Endodermal cell (in vitro differentiated cells): ENCODE measurements at regions not wholly inside any gene's neighbourhood (a gene's known extent, or its start where the extent isn't known, plus 50 kb on each side); places are given as distances from the start of the nearest gene placed in this dataset.
"Not testable (repeated sequence)": the region's sequence is repeated elsewhere in the genome, so short reads cannot be mapped to it uniquely, and the experiment has no call there.

Experiments
- DNase-seq: peaks from one replicate; pipeline ENCODE4 v3.0.0-alpha.2; 2017
- H3K27ac ChIP-seq: 2 replicates; pipeline ENCODE4 v1.5.1; 2013; ENCODE audit warnings: mild to moderate bottlenecking, low read depth, low read length, moderate library complexity
- H3K27me3 ChIP-seq: 2 replicates; pipeline ENCODE4 v1.6.1; 2013; ENCODE audit warnings: mild to moderate bottlenecking, low read length, moderate library complexity; ENCODE audit not compliant: insufficient read depth, control insufficient read depth, poor library complexity, severe bottlenecking
- H3K36me3 ChIP-seq: 2 replicates; pipeline ENCODE4 v1.7.0; 2013; ENCODE audit warnings: mild to moderate bottlenecking, low read length, moderate library complexity; ENCODE audit not compliant: control insufficient read depth, insufficient read depth
- H3K4me1 ChIP-seq: one replicate; pipeline ENCODE4 v1.7.0; 2013; ENCODE audit warnings: low read length; ENCODE audit not compliant: control insufficient read depth, insufficient read depth
- H3K4me3 ChIP-seq: 2 replicates; pipeline ENCODE4 v1.5.1; 2013; ENCODE audit warnings: mild to moderate bottlenecking, low read length, moderate library complexity
- H3K9ac ChIP-seq: 2 replicates; pipeline ENCODE4 v1.6.1; 2013; ENCODE audit warnings: mild to moderate bottlenecking, low read length, moderate library complexity; ENCODE audit not compliant: poor library complexity, severe bottlenecking; ENCODE audit errors: extremely low read depth
- H3K9me3 ChIP-seq: 2 replicates; pipeline ENCODE4 v1.6.1; 2013; ENCODE audit warnings: mild to moderate bottlenecking, low read length, moderate library complexity; ENCODE audit not compliant: control insufficient read depth
- H3K27ac Mint-ChIP-seq: 2 replicates; pipeline ENCODE4 v1.8.0; 2020; ENCODE audit warnings: mixed read lengths
- H3K27me3 Mint-ChIP-seq: 2 replicates; pipeline ENCODE4 v1.8.0; 2021; ENCODE audit warnings: mild to moderate bottlenecking, mixed read lengths; ENCODE audit not compliant: insufficient read depth
- H3K36me3 Mint-ChIP-seq: 2 replicates; pipeline ENCODE4 v1.8.0; 2020; ENCODE audit warnings: low read depth, mixed read lengths
- H3K4me1 Mint-ChIP-seq: 2 replicates; pipeline ENCODE4 v1.8.0; 2020; ENCODE audit warnings: mixed read lengths
- H3K4me3 Mint-ChIP-seq: 2 replicates; pipeline ENCODE4 v1.8.0; 2020; ENCODE audit warnings: mild to moderate bottlenecking, moderate library complexity, mixed read lengths
- H3K9me3 Mint-ChIP-seq: 2 replicates; pipeline ENCODE4 v1.8.0; 2020; ENCODE audit warnings: mild to moderate bottlenecking, mixed read lengths
- CTCF ChIP-seq: fragments of 200-600 bp; sonication (generic); conservative IDR thresholded peaks from 2 replicates; pipeline ENCODE4 v1.5.0; 2021; ENCODE audit warnings: antibody characterized with exemption, mild to moderate bottlenecking
- WGBS, 2 experiments: methylation state at CpG; one replicate each; pipeline versions ENCODE4 v1.1.5 to v1.1.7; 2013; ENCODE audit warnings: missing lambda C conversion rate in 2 of 2, mixed read lengths in 1 of 2; ENCODE audit not compliant: insufficient coverage in 1 of 2, insufficient read length in 1 of 2; 5-methylcytosine and 5-hydroxymethylcytosine counted together

GRCh38 chr11:89625171-89625570 lies 84.9 kb upstream of the TRIM77 start:
- no peaks in the 10 kb centered on the region for H3K36me3 Mint-ChIP-seq
- H3K9ac ChIP-seq, result no peak overlapping the region
- no peak overlapping the region for H3K27ac ChIP-seq
- no peak overlapping the region for H3K27ac Mint-ChIP-seq
- WGBS, 2 experiments, result 91 to 98% methylated on average over 6 of the region's 6 CpGs
- H3K27me3 ChIP-seq, result peaks cover 5% of the 10 kb centered on the region
- H3K9me3 ChIP-seq, result no peaks in the 10 kb centered on the region
- H3K4me3 ChIP-seq, result no peak overlapping the region
- H3K4me3 Mint-ChIP-seq, result no peak overlapping the region
- H3K36me3 ChIP-seq, result no peaks in the 10 kb centered on the region
- H3K4me1 Mint-ChIP-seq, result peaks cover 16% of the 10 kb centered on the region
- peaks cover 4% of the 10 kb centered on the region for H3K4me1 ChIP-seq
- H3K27me3 Mint-ChIP-seq, result no peaks in the 10 kb centered on the region
- TF ChIP-seq CTCF, result peak; percentile 66
- H3K9me3 Mint-ChIP-seq, result no peaks in the 10 kb centered on the region
- DNase-seq, result no peak

- Mint-ChIP-seq H3K4me3 (no peak overlapping the region), H3K27me3 (no peaks in the 10 kb centered on the region), H3K36me3 (no peaks in the 10 kb centered on the region), H3K27ac (no peak overlapping the region), H3K4me1 (peaks cover 8% of the 10 kb centered on the region), H3K9me3 (no peaks in the 10 kb centered on the region)
- Histone ChIP-seq H3K27ac (no peak overlapping the region), H3K36me3 (no peaks in the 10 kb centered on the region), H3K9me3 (no peaks in the 10 kb centered on the region), H3K9ac (no peak overlapping the region), H3K4me3 (no peak overlapping the region), H3K4me1 (no peaks in the 10 kb centered on the region), H3K27me3 (no peaks in the 10 kb centered on the region)
- no peak for TF ChIP-seq CTCF
- no peak for DNase-seq
These were observed 83.7 kb upstream of the TRIM77 start for GRCh38 chr11:89626366-89626765.

GRCh38 chr11:89626881-89627280 lies 83.2 kb upstream of the TRIM77 start:
- H3K9ac ChIP-seq, H3K4me1 Mint-ChIP-seq, H3K4me1 ChIP-seq, H3K27me3 Mint-ChIP-seq, H3K36me3 ChIP-seq, H3K9me3 ChIP-seq, H3K4me3 ChIP-seq, DNase-seq, H3K4me3 Mint-ChIP-seq, H3K36me3 Mint-ChIP-seq, H3K27ac Mint-ChIP-seq, H3K9me3 Mint-ChIP-seq, H3K27me3 ChIP-seq, H3K27ac ChIP-seq: not testable (repeated sequence)
- 87% methylated on average over 2 of the region's 2 CpGs; no CpG with 5 or more reads in 1 of the 2 experiments for WGBS, 2 experiments

- no peak for DNase-seq
- Histone ChIP-seq H3K36me3 (no peaks in the 10 kb centered on the region), H3K27ac (no peak overlapping the region), H3K27me3 (no peaks in the 10 kb centered on the region), H3K9ac (no peak overlapping the region), H3K4me3 (no peak overlapping the region), H3K4me1 (no peaks in the 10 kb centered on the region), H3K9me3 (no peaks in the 10 kb centered on the region)
- Mint-ChIP-seq H3K4me3 (no peak overlapping the region), H3K4me1 (no peaks in the 10 kb centered on the region), H3K27me3 (no peaks in the 10 kb centered on the region), H3K36me3 (no peaks in the 10 kb centered on the region), H3K9me3 (no peaks in the 10 kb centered on the region), H3K27ac (no peak overlapping the region)
- 83 to 84% methylated on average over 1 of the region's 1 CpG for WGBS, 2 experiments
- TF ChIP-seq CTCF, result no peak
These were observed 76.9 kb upstream of the TRIM77 start for GRCh38 chr11:89633135-89633705.

GRCh38 chr11:89640777-89641176 lies 69.3 kb upstream of the TRIM77 start:
- WGBS, 2 experiments, result 82% methylated on average over 3 of the region's 3 CpGs; no CpG with 5 or more reads in 1 of the 2 experiments
- H3K9me3 Mint-ChIP-seq, result not testable (repeated sequence)

More at GRCh38 chr11:89640777-89641176, 69.3 kb upstream of the TRIM77 start:
- H3K4me3 ChIP-seq, H3K27me3 Mint-ChIP-seq, H3K27ac Mint-ChIP-seq, H3K4me1 Mint-ChIP-seq, H3K27me3 ChIP-seq, DNase-seq, H3K9me3 ChIP-seq, H3K36me3 Mint-ChIP-seq, H3K4me1 ChIP-seq, H3K36me3 ChIP-seq, H3K4me3 Mint-ChIP-seq, H3K9ac ChIP-seq, H3K27ac ChIP-seq: not testable (repeated sequence)
